ENCODE measurements at regions not wholly inside any gene's neighbourhood (a gene's known extent, or its start where the extent isn't known, plus 50 kb on each side); places are given as distances from the start of the nearest gene placed in this dataset.

DNA sequence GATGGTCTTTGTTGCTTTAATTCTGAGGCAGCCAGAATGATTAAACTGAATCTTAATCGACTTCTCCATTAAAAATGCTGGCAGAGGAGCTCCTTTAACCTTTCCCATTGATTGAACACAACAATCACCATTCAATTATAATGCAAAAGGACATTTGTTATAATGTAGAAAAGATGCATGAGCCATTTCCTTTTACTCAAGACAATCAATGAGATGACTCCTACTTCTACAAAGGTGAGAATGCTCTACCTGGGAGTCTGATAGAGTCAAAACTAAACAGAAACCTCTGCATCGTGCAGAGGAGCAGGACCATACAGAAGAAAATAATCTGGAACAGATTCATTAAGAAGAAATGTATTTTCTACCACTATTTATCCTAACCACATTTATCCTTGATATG, 253.6 kb upstream of the DACH1 start:
- Histone ChIP-seq H2AFZ (ENCODE audit: low read depth) (no peak overlapping the region), H3K4me3 (IDR thresholded peaks at IDR 0.05; ENCODE audit: insufficient read depth, low read depth, low read length) (no peak overlapping the region), H3K4me1 (ENCODE audit: low read depth, poor library complexity, severe bottlenecking) (no peaks in the 10 kb centered on the region), H3K9ac (no peak overlapping the region), H3K36me3 (ENCODE audit: insufficient read depth) (no peaks in the 10 kb centered on the region), H4K20me1 (ENCODE audit: insufficient read depth) (no peaks in the 10 kb centered on the region), H3K27me3 (ENCODE audit: insufficient read depth, low read depth) (no peaks in the 10 kb centered on the region), H3K27ac (no peak overlapping the region), H3K79me2 (ENCODE audit: insufficient read depth, low read depth) (no peaks in the 10 kb centered on the region), H3K4me2 (no peak overlapping the region)
- TF ChIP-seq, protein P1, sequence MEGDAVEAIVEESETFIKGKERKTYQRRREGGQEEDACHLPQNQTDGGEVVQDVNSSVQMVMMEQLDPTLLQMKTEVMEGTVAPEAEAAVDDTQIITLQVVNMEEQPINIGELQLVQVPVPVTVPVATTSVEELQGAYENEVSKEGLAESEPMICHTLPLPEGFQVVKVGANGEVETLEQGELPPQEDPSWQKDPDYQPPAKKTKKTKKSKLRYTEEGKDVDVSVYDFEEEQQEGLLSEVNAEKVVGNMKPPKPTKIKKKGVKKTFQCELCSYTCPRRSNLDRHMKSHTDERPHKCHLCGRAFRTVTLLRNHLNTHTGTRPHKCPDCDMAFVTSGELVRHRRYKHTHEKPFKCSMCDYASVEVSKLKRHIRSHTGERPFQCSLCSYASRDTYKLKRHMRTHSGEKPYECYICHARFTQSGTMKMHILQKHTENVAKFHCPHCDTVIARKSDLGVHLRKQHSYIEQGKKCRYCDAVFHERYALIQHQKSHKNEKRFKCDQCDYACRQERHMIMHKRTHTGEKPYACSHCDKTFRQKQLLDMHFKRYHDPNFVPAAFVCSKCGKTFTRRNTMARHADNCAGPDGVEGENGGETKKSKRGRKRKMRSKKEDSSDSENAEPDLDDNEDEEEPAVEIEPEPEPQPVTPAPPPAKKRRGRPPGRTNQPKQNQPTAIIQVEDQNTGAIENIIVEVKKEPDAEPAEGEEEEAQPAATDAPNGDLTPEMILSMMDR (conservative IDR thresholded peaks at IDR 0.05; ENCODE audit: low read depth, low read length), result no peak

DNA sequence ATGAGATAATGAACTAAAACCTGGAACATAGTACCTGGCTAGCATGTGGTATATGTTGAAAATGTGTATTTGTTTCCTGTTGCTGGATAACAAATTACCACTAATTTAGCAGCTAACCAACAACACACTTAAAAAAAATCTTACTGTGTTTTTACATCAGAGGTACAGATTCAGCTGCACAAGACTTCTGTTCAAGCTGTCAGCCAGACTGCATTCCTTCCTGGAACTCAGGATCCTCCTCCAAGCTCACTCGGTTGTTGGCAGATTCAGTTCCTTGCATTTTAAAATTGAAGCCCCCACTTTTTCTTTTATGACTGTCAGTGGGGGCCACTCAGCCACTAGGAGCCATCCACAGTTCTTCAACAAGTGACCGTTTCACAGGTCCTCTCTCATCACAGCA, 246.9 kb upstream of the DACH1 start:
- Histone ChIP-seq H3K27me3 (ENCODE audit: insufficient read depth, low read depth) (no peaks in the 10 kb centered on the region), H3K9ac (no peak overlapping the region), H2AFZ (ENCODE audit: low read depth) (no peak overlapping the region), H3K4me3 (IDR thresholded peaks at IDR 0.05; ENCODE audit: insufficient read depth, low read depth, low read length) (no peak overlapping the region), H3K4me1 (ENCODE audit: low read depth, poor library complexity, severe bottlenecking) (no peaks in the 10 kb centered on the region), H3K79me2 (ENCODE audit: insufficient read depth, low read depth) (no peaks in the 10 kb centered on the region), H3K36me3 (ENCODE audit: insufficient read depth) (no peaks in the 10 kb centered on the region), H3K27ac (no peak overlapping the region), H4K20me1 (ENCODE audit: insufficient read depth) (no peaks in the 10 kb centered on the region), H3K4me2 (no peak overlapping the region)
- TF ChIP-seq, protein P1 (conservative IDR thresholded peaks at IDR 0.05; ENCODE audit: low read depth, low read length), result no peak

DNA sequence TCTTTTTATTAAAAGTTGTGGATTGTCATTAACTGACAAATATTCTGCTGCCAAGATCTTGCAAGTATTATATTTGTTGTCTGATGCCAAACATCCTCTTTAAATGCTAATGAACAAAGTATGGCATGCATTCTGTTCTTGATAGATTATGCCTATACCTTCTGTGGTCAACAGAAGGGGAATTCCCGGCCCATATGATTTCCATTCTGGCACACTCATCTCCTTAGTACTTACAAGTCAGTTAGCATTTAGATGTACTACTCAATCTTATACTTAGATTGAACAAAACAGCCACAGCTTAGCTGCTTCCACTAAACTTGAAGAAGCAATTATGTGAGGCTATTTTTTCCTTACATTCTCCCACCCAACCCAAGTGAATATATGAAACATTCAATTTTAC, 246.1 kb upstream of the DACH1 start:
- no peak overlapping the region for H3K27ac ChIP-seq
- H3K9ac ChIP-seq, result no peak overlapping the region
- H2AFZ ChIP-seq (ENCODE audit: low read depth), result no peak overlapping the region
- no peaks in the 10 kb centered on the region for H3K27me3 ChIP-seq (ENCODE audit: insufficient read depth, low read depth)
- TF ChIP-seq, protein P1 (conservative IDR thresholded peaks at IDR 0.05; ENCODE audit: low read depth, low read length), result no peak
- no peaks in the 10 kb centered on the region for H4K20me1 ChIP-seq (ENCODE audit: insufficient read depth)
- no peak overlapping the region for H3K4me2 ChIP-seq
- no peaks in the 10 kb centered on the region for H3K79me2 ChIP-seq (ENCODE audit: insufficient read depth, low read depth)
- H3K4me1 ChIP-seq (ENCODE audit: low read depth, poor library complexity, severe bottlenecking), result no peaks in the 10 kb centered on the region
- no peaks in the 10 kb centered on the region for H3K36me3 ChIP-seq (ENCODE audit: insufficient read depth)
- H3K4me3 ChIP-seq (IDR thresholded peaks at IDR 0.05; ENCODE audit: insufficient read depth, low read depth, low read length), result no peak overlapping the region

DNA sequence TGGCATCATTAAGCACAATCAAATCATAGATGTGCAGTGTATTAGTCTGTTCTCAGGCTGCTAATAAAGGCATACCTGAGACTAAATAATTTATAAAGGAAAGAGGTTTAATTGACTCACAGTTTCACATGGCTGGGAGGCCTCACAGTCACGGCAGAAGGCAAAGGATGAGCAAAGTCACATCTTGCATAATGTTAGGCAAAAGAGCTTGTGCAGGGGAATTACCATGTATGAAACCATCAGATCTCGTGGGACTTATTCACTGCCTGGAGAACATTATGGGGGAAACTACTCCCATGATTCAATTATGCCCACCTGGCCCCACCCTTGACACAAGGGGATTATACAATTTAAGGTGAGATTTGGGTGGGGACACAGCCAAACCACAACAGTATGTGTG, 245.2 kb upstream of the DACH1 start:
- Histone ChIP-seq H3K4me3 (IDR thresholded peaks at IDR 0.05; ENCODE audit: insufficient read depth, low read depth, low read length) (no peak overlapping the region), H3K36me3 (ENCODE audit: insufficient read depth) (no peaks in the 10 kb centered on the region), H3K27me3 (ENCODE audit: insufficient read depth, low read depth) (no peaks in the 10 kb centered on the region), H3K9ac (no peak overlapping the region), H3K79me2 (ENCODE audit: insufficient read depth, low read depth) (no peaks in the 10 kb centered on the region), H3K27ac (no peak overlapping the region), H3K4me1 (ENCODE audit: low read depth, poor library complexity, severe bottlenecking) (no peaks in the 10 kb centered on the region), H2AFZ (ENCODE audit: low read depth) (no peak overlapping the region), H4K20me1 (ENCODE audit: insufficient read depth) (no peaks in the 10 kb centered on the region), H3K4me2 (no peak overlapping the region)
- TF ChIP-seq, protein P1 (conservative IDR thresholded peaks at IDR 0.05; ENCODE audit: low read depth, low read length), result no peak

DNA sequence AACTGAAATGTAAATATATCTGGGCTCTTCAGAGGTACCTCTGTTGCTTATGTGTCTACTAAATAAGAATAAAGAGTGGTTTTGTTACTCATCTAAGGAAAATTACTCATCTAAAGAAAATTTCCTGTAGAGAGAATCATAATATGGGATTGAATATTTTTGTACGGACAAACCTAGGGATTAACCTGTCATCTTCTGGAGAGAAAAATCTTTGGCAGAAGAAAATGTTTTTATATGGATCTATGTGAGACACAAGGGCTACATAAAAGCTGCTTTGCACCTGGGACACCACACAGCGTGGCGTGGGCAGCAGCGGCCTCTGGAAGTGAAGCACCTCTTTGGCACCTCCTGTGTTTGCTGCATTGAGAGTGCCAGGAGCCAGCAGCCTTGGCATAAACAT, 242.9 kb upstream of the DACH1 start:
- H3K27ac ChIP-seq, result no peak overlapping the region
- no peaks in the 10 kb centered on the region for H3K27me3 ChIP-seq (ENCODE audit: insufficient read depth, low read depth)
- TF ChIP-seq, protein P1 (conservative IDR thresholded peaks at IDR 0.05; ENCODE audit: low read depth, low read length), result no peak
- H4K20me1 ChIP-seq (ENCODE audit: insufficient read depth), result no peaks in the 10 kb centered on the region
- no peaks in the 10 kb centered on the region for H3K79me2 ChIP-seq (ENCODE audit: insufficient read depth, low read depth)
- no peak overlapping the region for H3K4me2 ChIP-seq
- no peaks in the 10 kb centered on the region for H3K4me1 ChIP-seq (ENCODE audit: low read depth, poor library complexity, severe bottlenecking)
- H3K36me3 ChIP-seq (ENCODE audit: insufficient read depth), result no peaks in the 10 kb centered on the region
- no peak overlapping the region for H3K9ac ChIP-seq
- no peak overlapping the region for H3K4me3 ChIP-seq (IDR thresholded peaks at IDR 0.05; ENCODE audit: insufficient read depth, low read depth, low read length)
- H2AFZ ChIP-seq (ENCODE audit: low read depth), result no peak overlapping the region
